Fibroblast of villous mesenchyme (primary cell): ENCODE measurements at regions not wholly inside any gene's neighbourhood (a gene's known extent, or its start where the extent isn't known, plus 50 kb on each side); places are given as distances from the start of the nearest gene placed in this dataset.

Source experiments
- DNase-seq: peaks from one replicate; pipeline ENCODE4 v3.0.0-alpha.2; 2010; ENCODE audit warnings: low read depth
- H3K4me3 ChIP-seq: 2 replicates; pipeline ENCODE4 v1.5.1; 2011; ENCODE audit warnings: low read depth, mild to moderate bottlenecking, low read length
- CTCF ChIP-seq: IDR thresholded peaks from 2 replicates; pipeline ENCODE4 v1.5.1; 2012; ENCODE audit warnings: low read depth, mild to moderate bottlenecking, low read length; ENCODE audit not compliant: insufficient read depth

DNA sequence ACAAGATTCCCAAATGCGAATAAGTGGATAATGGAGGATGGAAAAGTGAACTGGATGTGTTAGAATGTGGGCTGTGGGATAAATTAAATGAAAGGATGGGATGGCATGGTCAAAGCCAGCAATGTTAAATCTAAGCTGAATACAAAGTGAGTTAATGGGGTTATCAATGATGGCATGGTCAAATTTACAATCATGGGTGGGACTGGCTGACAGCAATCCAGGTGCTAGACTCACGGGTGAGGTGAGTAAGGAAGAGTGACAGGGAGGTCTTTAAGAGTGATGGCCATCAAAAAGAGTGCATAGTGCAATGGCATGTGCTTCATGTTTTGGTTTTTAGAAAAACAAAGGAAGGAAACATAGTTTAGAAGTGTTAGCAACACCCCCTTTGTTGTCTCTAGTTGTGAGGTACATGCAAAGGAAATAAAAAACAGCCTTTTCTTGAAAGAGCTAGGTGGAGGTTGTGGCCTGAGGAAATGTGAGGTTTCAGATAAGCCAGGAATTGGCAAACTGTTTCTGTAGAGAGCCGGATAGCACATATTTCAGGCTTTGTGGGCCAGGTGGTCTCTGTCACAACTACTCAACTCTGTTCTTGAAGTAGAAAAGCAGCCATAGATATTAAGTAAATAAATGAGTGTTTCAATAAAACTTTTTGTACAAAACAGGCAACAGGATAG, 328.7 kb downstream of the RPL10L start:
- no peak for TF ChIP-seq CTCF
- H3K4me3 ChIP-seq, result no peak overlapping the region
- no peak for DNase-seq

GRCh38 chr14:46322076-46322475, 329.5 kb downstream of the RPL10L start:
- TF ChIP-seq CTCF, result no peak
- DNase-seq, result peak; percentile 3
- no peak overlapping the region for H3K4me3 ChIP-seq

DNA sequence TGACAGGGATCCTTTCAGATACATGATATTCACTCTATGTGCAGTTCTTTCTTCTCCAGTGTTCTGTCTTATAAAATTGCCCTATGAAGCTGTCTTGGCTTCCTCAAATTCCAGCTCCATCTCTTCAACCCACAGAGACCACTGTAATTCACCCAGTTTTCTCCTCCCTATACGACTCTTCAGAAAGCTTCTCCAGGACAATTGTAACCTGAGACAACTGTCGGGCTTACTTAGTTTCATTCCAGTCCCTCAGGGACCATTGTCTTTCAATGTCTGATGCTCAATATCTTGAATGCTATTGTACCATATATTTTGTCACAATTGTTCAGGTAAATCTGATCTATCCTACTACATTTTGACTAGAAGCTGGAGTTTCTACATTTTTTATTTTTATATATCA, 345.3 kb downstream of the RPL10L start:
- H3K4me3 ChIP-seq, result no peak overlapping the region
- no peak for DNase-seq
- TF ChIP-seq CTCF, result no peak

- no peak for DNase-seq
- H3K4me3 ChIP-seq, result no peak overlapping the region
- no peak for TF ChIP-seq CTCF
These were observed 350.8 kb downstream of the RPL10L start for GRCh38 chr14:46300765-46301164.

GRCh38 chr14:46290706-46291105, 360.9 kb downstream of the RPL10L start:
- no peak for TF ChIP-seq CTCF
- H3K4me3 ChIP-seq, result no peak overlapping the region
- DNase-seq, result no peak

- no peak for DNase-seq
- TF ChIP-seq CTCF, result no peak
- no peak overlapping the region for H3K4me3 ChIP-seq
These were observed 371.8 kb downstream of the RPL10L start for GRCh38 chr14:46279776-46280175.

- DNase-seq, result no peak
- H3K4me3 ChIP-seq, result no peak overlapping the region
- TF ChIP-seq CTCF, result no peak
These were observed 372.3 kb downstream of the RPL10L start for GRCh38 chr14:46279327-46279726.
